Amygdala (tissue), 56 donors: ENCODE measurements at regions not wholly inside any gene's neighbourhood (a gene's known extent, or its start where the extent isn't known, plus 50 kb on each side); places are given as distances from the start of the nearest gene placed in this dataset.

Source experiments
- DNase-seq, 56 donors: peaks; one replicate each; lab custom pipeline; 2025; lab: John Stamatoyannopoulos, UW

DNA sequence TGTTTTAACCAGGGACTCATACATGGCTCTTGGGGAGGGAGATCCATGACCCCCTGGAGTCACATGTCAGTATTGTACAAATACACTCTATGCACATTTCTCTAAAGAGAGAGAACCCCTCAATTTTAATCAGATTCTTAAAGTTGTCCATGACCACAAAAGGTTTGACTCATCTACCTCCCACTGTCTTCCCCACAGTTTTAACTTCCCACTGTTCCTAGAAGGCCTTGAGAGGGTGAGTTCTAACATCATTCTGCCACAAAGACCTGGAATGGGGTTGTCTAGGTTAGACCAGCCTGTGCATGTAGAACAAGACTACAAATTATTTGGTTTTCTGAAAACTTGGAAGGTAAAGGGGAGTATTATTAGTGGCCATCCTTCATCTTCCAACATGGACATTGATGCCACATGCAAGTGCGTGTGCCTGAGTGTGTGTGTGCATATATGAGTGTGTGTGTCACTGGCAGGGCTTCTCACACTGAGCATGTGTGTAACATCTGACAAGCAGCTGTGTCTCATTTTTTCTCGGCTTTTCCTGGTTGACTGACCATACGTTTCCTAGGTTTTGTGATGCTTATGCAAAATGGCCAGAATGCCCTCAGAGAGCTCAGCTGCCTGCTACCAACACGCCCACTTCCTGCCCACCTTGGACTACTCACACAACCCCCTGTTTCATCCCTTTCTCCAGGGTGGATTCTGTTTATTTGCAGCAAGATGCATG is 94.6 kb upstream of the LGALSL start:
- DNase-seq, result no peak

DNA sequence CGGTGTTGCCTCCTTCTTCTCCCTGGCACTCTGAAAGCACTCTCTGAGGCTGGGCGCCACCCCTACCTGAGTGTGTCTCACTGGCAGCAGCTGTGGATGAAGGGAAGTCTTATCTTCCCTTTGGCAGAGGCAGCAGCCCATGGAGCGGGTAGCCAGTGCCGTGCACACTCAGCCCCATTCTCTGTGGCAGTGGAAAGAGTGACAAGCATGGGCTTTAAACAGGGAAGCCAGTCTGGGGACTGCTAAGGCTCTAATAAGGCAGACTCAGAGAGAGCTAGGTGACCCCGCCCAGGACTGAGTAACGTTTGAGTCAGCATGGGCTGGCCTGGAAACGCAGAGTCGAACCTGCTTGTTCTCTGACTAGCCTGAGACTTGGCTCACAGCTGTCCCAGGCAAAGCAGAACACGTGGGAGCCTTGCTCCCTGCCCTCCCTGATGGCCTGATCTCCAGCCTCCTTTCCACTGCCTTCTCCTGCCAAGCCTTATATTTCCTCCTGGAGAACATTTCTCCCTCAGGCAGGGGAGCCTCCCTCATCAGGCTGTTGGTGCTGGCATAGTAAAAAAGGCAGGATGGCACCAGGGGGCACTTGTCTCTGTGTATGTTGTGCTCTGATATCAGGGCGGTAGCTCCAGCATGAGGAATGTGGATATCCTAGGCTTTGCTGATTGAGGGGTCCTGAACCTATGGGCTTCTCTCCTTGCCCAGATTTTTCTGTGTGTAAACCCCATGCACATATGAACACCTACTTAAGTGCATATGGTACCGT is 93.9 kb upstream of the LGALSL start:
- DNase-seq, result no peak

GRCh38 chr2:64361151-64361938 is 92.6 kb upstream of the LGALSL start:
- DNase-seq, result no peak

DNA sequence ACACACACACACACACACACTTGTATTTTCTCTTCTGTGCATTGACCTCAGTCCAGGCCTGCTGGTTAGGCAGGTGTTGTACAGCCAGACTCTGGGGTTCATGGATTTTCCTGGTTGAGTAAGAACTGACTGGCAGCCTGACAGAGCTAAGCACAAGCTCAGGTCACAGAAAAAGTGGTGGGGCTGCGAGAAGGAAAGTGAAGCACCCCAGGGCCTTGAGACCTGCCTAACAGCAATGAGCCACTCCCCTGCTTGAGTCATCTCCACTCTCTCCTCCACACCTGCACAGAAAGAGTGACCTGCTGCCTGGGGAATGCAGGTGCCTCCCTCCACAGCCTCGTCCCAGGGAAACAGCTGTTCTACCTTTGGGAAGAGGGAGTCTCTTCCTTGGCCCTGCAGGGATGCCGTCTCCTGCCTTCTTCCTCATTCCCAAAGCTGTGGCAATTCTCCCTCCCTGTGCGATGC is 91.4 kb upstream of the LGALSL start:
- no peak for DNase-seq

DNA sequence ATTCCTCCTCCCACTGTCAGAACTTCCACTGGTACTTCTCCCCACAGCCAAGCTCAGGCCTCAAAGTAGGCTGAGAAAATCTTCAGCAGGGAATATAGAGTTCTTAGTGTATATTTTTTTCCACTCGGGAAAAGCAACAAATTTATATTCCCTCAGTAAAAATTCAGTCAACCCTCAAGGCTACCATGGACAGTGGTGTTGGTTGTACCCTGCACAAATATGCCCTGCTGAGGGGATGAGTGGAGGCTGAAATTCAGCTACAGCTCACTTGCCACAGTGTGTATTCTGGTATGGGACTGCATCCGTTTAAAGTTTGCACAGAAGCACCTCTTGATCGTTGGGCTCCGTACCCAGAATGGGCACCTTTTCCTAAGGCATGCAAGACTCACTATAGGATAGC is 90.8 kb upstream of the LGALSL start:
- no peak for DNase-seq

GRCh38 chr2:64363848-64364247 is 90.1 kb upstream of the LGALSL start:
- DNase-seq, result no peak

DNA sequence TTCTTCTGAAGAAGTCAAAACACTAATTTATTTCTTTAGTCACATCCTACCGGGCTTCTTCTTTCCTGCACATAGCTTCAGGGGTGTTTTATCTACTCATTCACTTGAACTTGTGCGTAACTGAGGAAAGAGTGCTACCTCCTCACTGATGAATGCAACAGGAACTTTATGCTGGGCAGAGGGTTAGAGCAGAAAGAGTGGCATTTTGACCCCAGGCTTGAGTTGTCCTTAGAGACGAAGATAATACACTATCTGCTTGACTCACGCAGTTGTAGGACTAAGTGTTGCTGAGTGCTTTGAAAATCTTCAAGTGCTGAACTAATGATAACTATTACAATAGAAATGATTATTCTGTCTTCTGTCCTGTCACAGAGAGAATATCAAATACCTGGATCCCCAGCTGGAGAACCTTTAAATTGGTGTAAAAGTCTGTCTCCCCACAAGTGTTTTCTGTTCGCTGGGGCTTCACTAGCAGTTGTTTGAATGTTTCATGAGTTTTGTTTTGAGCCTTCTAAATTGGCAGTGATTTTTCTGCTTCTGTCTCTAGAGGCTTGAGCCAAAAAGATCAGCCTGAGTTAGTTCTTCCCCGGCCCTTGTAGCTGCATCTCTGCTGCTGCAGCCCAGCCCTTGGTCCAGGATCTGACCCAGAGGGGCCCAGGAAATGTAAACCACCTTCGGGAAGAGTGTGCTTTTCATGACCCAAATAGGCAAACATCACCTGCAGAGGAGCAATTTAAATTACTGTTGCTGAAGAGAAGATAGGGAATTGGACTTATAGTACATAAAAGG is 86.3 kb upstream of the LGALSL start:
- no peak for DNase-seq

DNA sequence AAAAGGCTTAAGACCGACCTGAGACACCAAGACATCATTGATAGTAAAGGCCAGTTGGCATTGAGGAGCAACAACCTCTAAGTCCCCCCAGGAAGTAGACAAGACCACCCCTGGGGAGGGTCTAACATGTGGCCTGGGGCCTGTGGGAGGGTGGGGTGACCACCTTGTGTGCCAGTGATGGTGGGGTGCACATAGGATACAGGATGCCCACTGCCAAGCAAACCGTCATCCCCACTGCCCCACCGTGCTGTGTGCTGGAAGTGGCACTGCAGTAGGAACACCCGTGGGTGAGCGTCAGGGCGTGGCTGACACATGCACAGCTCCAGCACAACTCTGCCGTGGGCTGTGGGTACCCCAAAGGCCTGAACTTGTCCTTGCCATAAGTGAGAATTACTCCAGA is 84.3 kb upstream of the LGALSL start:
- no peak for DNase-seq

DNA sequence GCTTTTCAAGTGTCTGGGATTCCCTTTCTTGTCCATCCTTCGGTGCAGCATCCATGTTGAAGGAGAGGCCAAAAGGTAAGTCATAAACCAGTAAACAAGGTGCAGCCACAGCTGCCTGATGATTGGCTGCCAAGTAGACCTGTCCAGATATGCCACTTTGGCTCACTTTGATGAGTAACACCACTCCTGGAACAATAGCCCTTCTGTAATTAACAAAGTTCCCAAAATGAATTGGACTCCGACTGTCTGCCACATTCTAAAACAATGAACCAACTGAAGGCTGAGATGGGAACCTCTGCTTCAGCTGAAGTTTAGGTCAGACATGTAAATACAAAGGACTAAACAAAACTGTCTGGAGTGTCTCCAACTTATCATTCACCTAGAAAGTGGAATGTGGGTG is 82.2 kb upstream of the LGALSL start:
- no peak for DNase-seq

GRCh38 chr2:64374686-64375085 is 79.3 kb upstream of the LGALSL start:
- DNase-seq, result no peak

GRCh38 chr2:64376926-64377325 is 77.0 kb upstream of the LGALSL start:
- DNase-seq, result no peak

GRCh38 chr2:64379186-64379585 is 74.8 kb upstream of the LGALSL start:
- DNase-seq, result no peak

- DNase-seq, result no peak
Observed at GRCh38 chr2:64380853-64381527, 73.0 kb upstream of the LGALSL start.

- DNase-seq, result peak in 3 of 56 donors; percentile 2 to 9 (median 3)
Observed at GRCh38 chr2:64383016-64383591, 70.9 kb upstream of the LGALSL start.

DNA sequence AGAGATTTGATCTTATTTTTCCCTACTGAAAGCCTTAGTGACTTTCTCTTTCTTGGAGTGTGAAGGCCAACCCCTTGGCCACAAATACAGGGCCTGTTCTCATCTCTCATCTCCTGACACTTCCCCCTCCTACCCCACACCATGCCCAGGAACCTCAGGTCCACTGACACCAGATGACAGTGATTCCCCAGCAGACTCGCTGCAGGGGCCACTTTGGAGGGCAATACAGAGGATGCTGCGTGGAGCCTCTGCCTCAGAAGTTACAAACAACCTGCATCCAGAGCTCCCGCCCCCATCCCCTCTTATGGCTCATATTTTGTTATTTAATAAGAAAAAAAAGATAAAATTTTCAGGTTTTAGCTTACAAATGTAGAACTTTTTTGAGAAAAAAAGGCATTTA is 70.1 kb upstream of the LGALSL start:
- no peak for DNase-seq

DNA sequence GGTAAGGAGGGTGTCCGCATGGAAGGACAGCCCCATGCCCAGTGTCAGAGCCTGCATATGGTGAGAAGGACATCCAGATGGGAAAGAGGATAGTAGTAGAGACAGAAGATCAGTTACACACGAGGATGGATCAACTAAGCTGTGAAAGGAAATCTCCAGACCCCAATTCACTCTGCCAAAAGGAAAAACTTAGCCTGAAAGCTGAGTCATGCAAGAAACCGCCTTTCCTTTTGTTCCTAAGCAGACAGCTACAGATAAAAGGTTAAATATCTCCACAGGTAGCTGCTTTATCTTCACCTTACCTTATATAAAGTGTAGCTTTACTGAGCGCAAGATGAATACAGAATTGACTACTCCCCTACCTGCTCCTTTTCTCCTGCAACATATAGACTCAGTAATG is 67.3 kb upstream of the LGALSL start:
- DNase-seq, result no peak

- no peak for DNase-seq
Observed at GRCh38 chr2:64390586-64390985, 63.4 kb upstream of the LGALSL start.

- DNase-seq, result no peak
Observed at GRCh38 chr2:64391424-64391823, 62.5 kb upstream of the LGALSL start.

- no peak for DNase-seq
Observed at GRCh38 chr2:64391940-64392339, 62.0 kb upstream of the LGALSL start.

GRCh38 chr2:64392529-64392928 is 61.4 kb upstream of the LGALSL start:
- no peak for DNase-seq
